ENCODE measurements at regions not wholly inside any gene's neighbourhood (a gene's known extent, or its start where the extent isn't known, plus 50 kb on each side); places are given as distances from the start of the nearest gene placed in this dataset.

DNA sequence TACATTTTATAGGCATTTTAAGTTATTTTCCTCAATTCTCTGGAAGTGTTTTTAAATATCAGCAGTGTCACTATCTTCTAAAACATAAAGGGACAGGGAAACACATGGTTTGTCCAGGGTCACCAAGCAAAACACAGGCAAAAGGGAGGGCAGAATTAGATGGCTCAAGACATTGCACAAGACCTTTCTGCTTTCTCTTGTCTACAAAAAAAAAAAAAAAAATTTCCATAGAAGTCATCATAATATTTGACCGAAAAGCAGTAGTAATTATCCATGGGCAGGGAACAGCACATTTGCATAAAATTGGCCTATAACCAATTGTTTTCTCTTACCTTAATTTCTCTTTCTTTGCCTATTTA, 703.1 kb upstream of the FZD8 start:
- TF ChIP-seq, protein P1, sequence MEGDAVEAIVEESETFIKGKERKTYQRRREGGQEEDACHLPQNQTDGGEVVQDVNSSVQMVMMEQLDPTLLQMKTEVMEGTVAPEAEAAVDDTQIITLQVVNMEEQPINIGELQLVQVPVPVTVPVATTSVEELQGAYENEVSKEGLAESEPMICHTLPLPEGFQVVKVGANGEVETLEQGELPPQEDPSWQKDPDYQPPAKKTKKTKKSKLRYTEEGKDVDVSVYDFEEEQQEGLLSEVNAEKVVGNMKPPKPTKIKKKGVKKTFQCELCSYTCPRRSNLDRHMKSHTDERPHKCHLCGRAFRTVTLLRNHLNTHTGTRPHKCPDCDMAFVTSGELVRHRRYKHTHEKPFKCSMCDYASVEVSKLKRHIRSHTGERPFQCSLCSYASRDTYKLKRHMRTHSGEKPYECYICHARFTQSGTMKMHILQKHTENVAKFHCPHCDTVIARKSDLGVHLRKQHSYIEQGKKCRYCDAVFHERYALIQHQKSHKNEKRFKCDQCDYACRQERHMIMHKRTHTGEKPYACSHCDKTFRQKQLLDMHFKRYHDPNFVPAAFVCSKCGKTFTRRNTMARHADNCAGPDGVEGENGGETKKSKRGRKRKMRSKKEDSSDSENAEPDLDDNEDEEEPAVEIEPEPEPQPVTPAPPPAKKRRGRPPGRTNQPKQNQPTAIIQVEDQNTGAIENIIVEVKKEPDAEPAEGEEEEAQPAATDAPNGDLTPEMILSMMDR (IDR thresholded peaks at IDR 0.05), result no peak
- no peak for TF ChIP-seq POLR2A (IDR thresholded peaks at IDR 0.05)
